Hindlimb muscle (tissue), 1 donor: ENCODE measurements at regions not wholly inside any gene's neighbourhood (a gene's known extent, or its start where the extent isn't known, plus 50 kb on each side); places are given as distances from the start of the nearest gene placed in this dataset.

ENCODE experiments used
- DNase-seq: peaks from one replicate; pipeline ENCODE4 v3.0.0-alpha.2; 2013

- no peak for DNase-seq
Observed at GRCh38 chr4:178838776-178839175, 1396.5 kb upstream of the AGA start.

- no peak for DNase-seq
Observed at GRCh38 chr4:178856139-178856800, 1414.0 kb upstream of the AGA start.

- DNase-seq: no peak
Observed at GRCh38 chr4:178871476-178871875, 1429.2 kb upstream of the AGA start.

DNA sequence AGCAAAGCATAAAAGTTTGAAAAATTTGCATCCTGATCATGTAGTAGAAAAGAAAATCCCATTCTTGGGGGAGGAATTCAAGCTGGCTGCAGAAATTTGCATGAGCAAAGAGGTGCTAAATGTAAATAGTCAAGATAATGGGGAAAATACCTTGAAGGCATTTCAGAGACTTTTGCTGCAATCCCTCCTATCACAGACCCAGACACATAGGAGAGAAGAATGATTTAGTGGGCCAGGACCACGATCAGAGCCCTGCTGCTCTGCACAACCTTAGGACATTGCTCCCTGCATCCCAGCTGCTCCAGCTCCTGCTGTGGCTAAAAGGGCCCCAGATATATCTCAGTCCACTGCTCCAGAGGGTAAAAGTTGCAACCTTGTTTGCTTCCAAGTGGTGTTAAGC lies 1439.7 kb upstream of the AGA start:
- no peak for DNase-seq

GRCh38 chr4:178894126-178894525 lies 1451.9 kb upstream of the AGA start:
- DNase-seq: no peak

- DNase-seq: no peak
Observed at GRCh38 chr4:178899084-178899483, 1456.8 kb upstream of the AGA start.

- no peak for DNase-seq
Observed at GRCh38 chr4:178917756-178918155, 1475.5 kb upstream of the AGA start.

GRCh38 chr4:178937130-178937529 lies 1494.9 kb upstream of the AGA start:
- no peak for DNase-seq

- DNase-seq: no peak
Observed at GRCh38 chr4:178941975-178942374, 1499.7 kb upstream of the AGA start.

DNA sequence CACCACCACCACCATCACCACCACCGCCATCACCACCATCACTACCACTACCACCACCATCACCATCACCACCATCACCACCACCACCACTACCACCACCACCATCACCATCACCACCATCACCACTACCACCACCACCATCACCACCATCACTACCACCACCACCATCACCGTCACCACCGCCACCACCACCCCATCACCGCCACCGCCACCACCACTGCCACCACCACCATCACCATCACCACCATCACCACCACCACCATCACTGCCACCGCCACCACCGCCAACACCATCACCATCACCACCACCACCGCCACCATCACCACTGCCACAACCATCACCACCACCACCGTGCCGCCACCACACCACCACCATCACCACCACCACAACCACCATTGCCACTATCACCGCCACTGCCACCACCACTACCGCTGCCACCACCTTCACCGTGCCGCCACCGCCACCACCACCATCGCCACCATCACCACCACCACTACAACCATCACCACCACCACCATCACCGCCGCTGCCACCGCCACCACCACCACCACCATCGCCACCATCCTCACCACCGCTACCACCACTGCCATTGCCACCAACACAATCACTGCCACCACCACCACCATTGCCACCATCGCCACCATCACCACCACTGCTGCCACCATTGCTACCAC lies 1511.3 kb upstream of the AGA start:
- no peak for DNase-seq

DNA sequence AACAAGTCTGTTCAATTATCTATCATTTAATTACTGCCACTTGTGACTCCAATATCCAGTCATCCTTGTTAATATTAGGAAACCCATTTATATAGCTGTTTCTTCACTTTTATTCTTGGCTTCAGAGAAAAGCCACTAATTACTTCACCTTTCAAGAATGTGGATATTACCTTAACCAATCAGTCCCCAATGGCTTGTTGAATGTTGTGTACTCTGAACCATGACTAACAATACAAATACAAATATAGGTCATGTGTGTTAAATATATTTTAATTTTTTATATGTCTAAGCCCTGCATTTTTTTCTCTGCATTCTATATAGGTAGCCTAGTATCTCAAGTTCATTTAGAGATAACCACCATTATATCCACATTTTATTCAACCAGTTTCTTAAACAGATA lies 1513.4 kb upstream of the AGA start:
- no peak for DNase-seq

DNA sequence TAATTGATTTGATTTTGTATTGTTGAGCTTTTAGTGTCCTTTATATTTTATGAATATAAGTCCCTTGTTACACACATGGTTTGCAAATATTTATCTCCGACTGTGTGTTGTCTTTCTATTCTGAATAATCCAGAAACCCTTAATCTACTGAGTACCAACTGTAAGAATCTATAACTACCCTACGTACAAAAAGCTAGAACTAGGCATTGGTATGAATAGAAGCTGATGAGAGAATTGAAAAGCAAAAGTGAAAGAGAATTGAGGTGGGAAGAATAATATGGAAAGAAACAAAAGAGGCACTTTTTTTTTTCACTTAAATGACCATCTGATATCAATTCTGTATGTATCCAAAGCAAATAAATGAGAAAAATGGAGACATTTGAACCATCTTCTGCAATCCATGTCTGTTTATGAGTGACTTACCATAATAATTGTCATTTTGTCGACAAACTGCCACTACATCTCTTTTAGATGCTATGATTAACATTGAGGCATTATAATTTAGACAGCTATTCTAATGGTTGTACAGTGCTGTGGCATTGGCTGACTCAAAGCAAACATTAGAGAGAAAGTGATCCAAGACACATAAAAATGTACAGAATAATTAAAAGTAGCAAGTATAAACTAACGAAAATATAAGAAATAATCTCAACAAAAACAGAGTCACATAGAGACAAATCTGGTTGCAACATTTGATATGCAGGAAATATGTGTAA lies 1516.6 kb upstream of the AGA start:
- no peak for DNase-seq

DNA sequence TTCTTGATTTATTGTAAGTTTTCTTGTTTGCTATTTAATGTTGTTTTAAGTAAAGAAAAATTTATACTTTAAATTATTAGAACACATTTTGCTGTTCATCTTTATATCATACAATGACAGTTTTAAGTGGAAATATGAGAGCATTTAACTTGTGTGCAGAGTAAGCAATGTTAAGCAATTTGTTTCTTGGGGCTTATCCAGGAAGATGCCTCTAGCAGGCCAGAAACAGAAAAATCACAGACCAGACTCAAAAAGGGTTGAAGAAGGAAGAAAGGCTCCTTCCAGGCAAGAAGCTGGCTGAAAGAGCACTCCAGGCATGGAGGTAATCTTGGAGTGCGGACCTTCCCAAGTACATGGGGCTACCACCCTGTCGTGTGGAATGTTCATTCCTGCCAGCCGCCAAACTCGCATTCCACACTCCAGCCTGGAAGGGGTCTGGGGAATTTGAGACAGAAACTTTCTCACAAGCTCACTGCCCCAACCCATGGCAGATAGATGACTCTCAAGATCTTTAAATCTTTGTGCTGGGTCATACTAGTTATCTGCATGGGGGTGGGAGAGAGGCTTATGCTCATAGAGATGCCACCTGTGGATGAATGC lies 1521.3 kb upstream of the AGA start:
- peak; percentile 4 for DNase-seq

GRCh38 chr4:178966644-178967043 lies 1524.4 kb upstream of the AGA start:
- DNase-seq: no peak

- no peak for DNase-seq
Observed at GRCh38 chr4:178970433-178971140, 1528.3 kb upstream of the AGA start.

DNA sequence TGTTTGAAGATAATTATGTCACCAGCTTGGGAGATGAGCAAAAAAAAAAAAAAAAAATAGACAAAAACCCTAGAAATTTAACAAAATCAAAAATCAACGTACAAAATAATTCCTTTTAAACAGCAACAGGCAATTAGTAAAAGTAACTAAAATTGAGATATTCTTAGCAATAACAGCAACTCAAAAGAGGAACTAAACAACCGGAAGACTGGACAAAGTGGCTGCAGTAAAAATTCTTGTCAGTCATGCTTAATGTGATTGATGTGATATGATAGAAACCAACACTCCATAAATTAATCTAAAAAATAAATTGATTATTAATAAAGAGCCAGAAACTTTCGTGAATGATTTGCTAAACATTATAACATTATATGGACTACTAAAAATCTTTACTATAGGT lies 1534.6 kb upstream of the AGA start:
- no peak for DNase-seq

DNA sequence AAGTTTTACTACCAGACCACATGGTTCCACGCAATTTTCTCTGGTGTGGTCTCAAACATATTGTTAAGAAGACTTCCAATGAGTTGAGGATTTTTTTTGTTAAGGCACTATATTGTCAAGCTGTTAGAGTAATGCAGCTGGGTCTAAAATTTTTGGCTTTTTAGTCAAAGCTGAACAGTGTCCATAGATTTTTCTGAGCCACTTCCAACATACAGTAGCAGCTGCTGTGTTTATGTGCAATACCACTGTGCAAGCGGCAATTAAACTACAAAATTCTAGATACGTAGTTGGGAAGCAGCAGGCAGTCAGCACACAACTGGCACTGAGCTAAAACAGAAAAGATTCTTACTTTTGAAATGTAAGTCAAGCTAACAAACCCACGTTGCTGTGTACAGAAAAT lies 1551.1 kb upstream of the AGA start:
- no peak for DNase-seq

- no peak for DNase-seq
Observed at GRCh38 chr4:179001918-179002317, 1559.7 kb upstream of the AGA start.

- no peak for DNase-seq
Observed at GRCh38 chr4:179007755-179008154, 1565.5 kb upstream of the AGA start.

GRCh38 chr4:179017581-179017980 lies 1575.3 kb upstream of the AGA start:
- DNase-seq: no peak

GRCh38 chr4:179027569-179027968 lies 1585.3 kb upstream of the AGA start:
- no peak for DNase-seq

DNA sequence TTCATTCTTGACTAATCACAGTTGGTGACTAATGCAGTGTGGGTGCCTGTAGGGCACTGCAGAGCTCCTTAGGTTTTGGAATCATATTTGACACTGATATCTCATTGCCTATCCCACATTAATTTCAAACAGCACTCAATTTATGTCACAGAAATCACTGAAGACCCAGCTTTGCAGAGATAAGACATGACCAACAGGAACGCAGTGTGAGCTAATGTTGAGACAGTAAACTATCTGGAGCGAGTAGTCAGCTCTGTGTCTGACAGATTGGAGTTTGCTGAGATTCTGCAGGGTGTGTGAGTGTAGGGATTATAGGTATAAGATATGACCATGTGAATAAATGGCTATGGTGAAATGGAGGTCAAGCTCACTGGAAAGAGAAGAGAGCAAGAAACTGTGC lies 1586.1 kb upstream of the AGA start:
- no peak for DNase-seq

DNA sequence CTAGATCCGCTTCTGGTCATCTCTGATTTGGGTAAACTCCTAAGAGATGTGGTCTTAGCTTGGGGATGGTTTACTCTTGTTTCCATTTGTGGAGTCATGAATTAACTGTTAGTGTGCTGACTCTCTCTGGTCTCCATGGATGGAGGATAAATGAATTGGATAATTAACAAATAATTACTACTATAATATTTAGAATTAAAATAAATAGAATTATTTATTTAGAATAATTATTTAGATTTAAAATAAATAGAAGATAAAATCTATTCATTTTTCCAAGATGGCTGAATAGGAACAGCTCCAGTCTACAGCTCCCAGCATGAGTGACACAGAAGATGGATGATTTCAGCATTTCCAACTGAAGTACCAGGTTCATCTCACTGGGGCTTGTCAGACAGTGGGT lies 1587.4 kb upstream of the AGA start:
- DNase-seq: no peak
